ENCODE measurements at regions not wholly inside any gene's neighbourhood (a gene's known extent, or its start where the extent isn't known, plus 50 kb on each side); places are given as distances from the start of the nearest gene placed in this dataset.

DNA sequence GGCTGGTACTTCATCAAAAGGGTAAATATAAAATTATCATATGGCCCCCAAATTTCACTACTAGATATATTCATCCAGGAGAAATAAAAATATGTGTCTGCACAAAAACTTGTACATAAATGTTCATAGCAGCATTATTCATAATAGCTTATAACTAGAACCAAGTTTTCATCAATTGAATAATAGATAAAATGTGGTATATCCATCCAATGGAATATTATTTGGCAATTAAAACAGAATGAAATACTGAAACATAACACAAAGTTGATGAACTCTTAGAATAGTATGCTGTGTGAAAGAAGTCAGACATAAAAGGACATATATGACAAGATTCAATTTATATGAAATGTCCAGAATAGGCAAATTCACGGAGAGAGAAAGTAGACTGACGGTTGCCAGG, 389.3 kb upstream of the ADAMTS9 start:
- no peaks in the 10 kb centered on the region for H3K27me3 ChIP-seq (ENCODE audit: control insufficient read depth, insufficient read depth, low read length, poor library complexity, severe bottlenecking)
- H3K4me3 ChIP-seq (ENCODE audit: insufficient read depth, low read depth, low read length), result no peak overlapping the region
- H3K9me3 ChIP-seq (ENCODE audit: control insufficient read depth, low read length), result no peaks in the 10 kb centered on the region
- no peak overlapping the region for H3K27ac ChIP-seq (ENCODE audit: insufficient read depth, low read depth, low read length, poor library complexity, severe bottlenecking)
- no peaks in the 10 kb centered on the region for H3K36me3 ChIP-seq (ENCODE audit: control insufficient read depth, insufficient read depth, low read length)
- peaks cover 9% of the 10 kb centered on the region for H3K4me1 ChIP-seq (ENCODE audit: control insufficient read depth, insufficient read depth, low read length)
- WGBS, 2 experiments, result 70% methylated on average over 2 of the region's 2 CpGs

- Histone ChIP-seq H3K36me3 (ENCODE audit: control insufficient read depth, insufficient read depth, low read length) (no peaks in the 10 kb centered on the region), H3K4me1 (ENCODE audit: control insufficient read depth, insufficient read depth, low read length) (no peaks in the 10 kb centered on the region), H3K4me3 (ENCODE audit: insufficient read depth, low read depth, low read length) (no peak overlapping the region), H3K9me3 (ENCODE audit: control insufficient read depth, low read length) (no peaks in the 10 kb centered on the region), H3K27me3 (ENCODE audit: control insufficient read depth, insufficient read depth, low read length, poor library complexity, severe bottlenecking) (no peaks in the 10 kb centered on the region), H3K27ac (ENCODE audit: insufficient read depth, low read depth, low read length, poor library complexity, severe bottlenecking) (no peak overlapping the region)
- WGBS, 2 experiments, result 89 to 95% methylated on average over 3 of the region's 3 CpGs
Measured at GRCh38 chr3:65070968-65071367, 383.2 kb upstream of the ADAMTS9 start.

- whole genome bisulfite sequencing, 2 experiments, result 67 to 83% methylated on average over 1 to 2 of the region's 2 CpGs
- H3K27ac ChIP-seq (ENCODE audit: insufficient read depth, low read depth, low read length, poor library complexity, severe bottlenecking), result no peak overlapping the region
- no peaks in the 10 kb centered on the region for H3K27me3 ChIP-seq (ENCODE audit: control insufficient read depth, insufficient read depth, low read length, poor library complexity, severe bottlenecking)
- no peaks in the 10 kb centered on the region for H3K4me1 ChIP-seq (ENCODE audit: control insufficient read depth, insufficient read depth, low read length)
- no peaks in the 10 kb centered on the region for H3K36me3 ChIP-seq (ENCODE audit: control insufficient read depth, insufficient read depth, low read length)
- H3K4me3 ChIP-seq (ENCODE audit: insufficient read depth, low read depth, low read length), result no peak overlapping the region
- no peaks in the 10 kb centered on the region for H3K9me3 ChIP-seq (ENCODE audit: control insufficient read depth, low read length)
Measured at GRCh38 chr3:65060904-65061303, 373.1 kb upstream of the ADAMTS9 start.

GRCh38 chr3:65052101-65052500, 364.3 kb upstream of the ADAMTS9 start:
- 83 to 85% methylated on average over 1 of the region's 1 CpG for WGBS, 2 experiments
- H3K36me3 ChIP-seq (ENCODE audit: control insufficient read depth, insufficient read depth, low read length), result no peaks in the 10 kb centered on the region
- H3K4me1 ChIP-seq (ENCODE audit: control insufficient read depth, insufficient read depth, low read length), result no peaks in the 10 kb centered on the region
- H3K4me3 ChIP-seq (ENCODE audit: insufficient read depth, low read depth, low read length), result no peak overlapping the region
- no peaks in the 10 kb centered on the region for H3K27me3 ChIP-seq (ENCODE audit: control insufficient read depth, insufficient read depth, low read length, poor library complexity, severe bottlenecking)
- H3K27ac ChIP-seq (ENCODE audit: insufficient read depth, low read depth, low read length, poor library complexity, severe bottlenecking), result no peak overlapping the region
- no peaks in the 10 kb centered on the region for H3K9me3 ChIP-seq (ENCODE audit: control insufficient read depth, low read length)

GRCh38 chr3:65048151-65048550, 360.4 kb upstream of the ADAMTS9 start:
- Histone ChIP-seq H3K4me1 (ENCODE audit: control insufficient read depth, insufficient read depth, low read length) (no peaks in the 10 kb centered on the region), H3K27me3 (ENCODE audit: control insufficient read depth, insufficient read depth, low read length, poor library complexity, severe bottlenecking) (no peaks in the 10 kb centered on the region), H3K27ac (ENCODE audit: insufficient read depth, low read depth, low read length, poor library complexity, severe bottlenecking) (no peak overlapping the region), H3K4me3 (ENCODE audit: insufficient read depth, low read depth, low read length) (no peak overlapping the region), H3K36me3 (ENCODE audit: control insufficient read depth, insufficient read depth, low read length) (no peaks in the 10 kb centered on the region), H3K9me3 (ENCODE audit: control insufficient read depth, low read length) (no peaks in the 10 kb centered on the region)
- WGBS, 2 experiments, result 97 to 100% methylated on average over 1 of the region's 1 CpG

DNA sequence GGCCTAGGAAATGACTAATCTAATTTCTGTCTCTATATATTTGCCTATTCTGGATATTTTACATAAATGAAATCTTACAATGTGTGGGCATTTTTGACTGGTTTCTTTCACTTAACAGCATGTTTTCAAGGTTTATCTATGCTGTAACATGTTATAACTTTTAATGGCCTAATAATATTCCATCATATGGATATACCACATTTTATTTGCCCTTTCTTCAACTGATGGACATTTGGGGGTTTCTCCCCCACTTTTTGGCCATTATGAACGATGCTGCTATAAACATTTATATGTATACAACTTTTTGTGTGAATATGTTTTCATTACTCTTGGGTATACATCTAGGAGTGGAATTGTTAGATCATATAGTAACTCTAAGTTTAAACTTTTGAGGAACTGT, 357.3 kb upstream of the ADAMTS9 start:
- no CpG with 5 or more reads among the region's 1 CpG for WGBS, 2 experiments
- no peak overlapping the region for H3K4me3 ChIP-seq (ENCODE audit: insufficient read depth, low read depth, low read length)
- no peak overlapping the region for H3K27ac ChIP-seq (ENCODE audit: insufficient read depth, low read depth, low read length, poor library complexity, severe bottlenecking)
- H3K27me3 ChIP-seq (ENCODE audit: control insufficient read depth, insufficient read depth, low read length, poor library complexity, severe bottlenecking), result no peaks in the 10 kb centered on the region
- no peaks in the 10 kb centered on the region for H3K9me3 ChIP-seq (ENCODE audit: control insufficient read depth, low read length)
- no peaks in the 10 kb centered on the region for H3K4me1 ChIP-seq (ENCODE audit: control insufficient read depth, insufficient read depth, low read length)
- H3K36me3 ChIP-seq (ENCODE audit: control insufficient read depth, insufficient read depth, low read length), result no peaks in the 10 kb centered on the region

DNA sequence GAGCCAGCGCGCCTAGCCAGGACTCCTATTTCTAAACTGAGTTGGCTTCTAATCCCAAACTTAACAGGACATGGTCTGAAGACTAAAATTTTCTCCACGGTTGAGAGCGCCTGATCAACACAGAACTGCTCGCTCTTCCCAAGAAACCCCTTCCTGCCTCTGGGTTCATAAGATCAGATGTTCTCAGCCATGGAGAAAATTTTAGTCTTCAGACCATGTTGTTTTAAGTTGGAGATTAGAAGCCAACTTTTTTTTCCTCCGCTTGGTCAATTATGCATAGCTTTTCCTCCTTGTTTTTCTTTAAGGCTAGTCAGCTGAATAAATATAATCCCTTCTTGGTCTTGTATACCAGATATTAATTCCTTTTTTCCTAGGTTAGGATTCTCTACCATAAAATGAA, 356.6 kb upstream of the ADAMTS9 start:
- 92 to 97% methylated on average over 6 of the region's 6 CpGs for WGBS, 2 experiments
- no peaks in the 10 kb centered on the region for H3K27me3 ChIP-seq (ENCODE audit: control insufficient read depth, insufficient read depth, low read length, poor library complexity, severe bottlenecking)
- no peak overlapping the region for H3K27ac ChIP-seq (ENCODE audit: insufficient read depth, low read depth, low read length, poor library complexity, severe bottlenecking)
- H3K36me3 ChIP-seq (ENCODE audit: control insufficient read depth, insufficient read depth, low read length), result no peaks in the 10 kb centered on the region
- no peak overlapping the region for H3K4me3 ChIP-seq (ENCODE audit: insufficient read depth, low read depth, low read length)
- H3K4me1 ChIP-seq (ENCODE audit: control insufficient read depth, insufficient read depth, low read length), result no peaks in the 10 kb centered on the region
- H3K9me3 ChIP-seq (ENCODE audit: control insufficient read depth, low read length), result no peaks in the 10 kb centered on the region

DNA sequence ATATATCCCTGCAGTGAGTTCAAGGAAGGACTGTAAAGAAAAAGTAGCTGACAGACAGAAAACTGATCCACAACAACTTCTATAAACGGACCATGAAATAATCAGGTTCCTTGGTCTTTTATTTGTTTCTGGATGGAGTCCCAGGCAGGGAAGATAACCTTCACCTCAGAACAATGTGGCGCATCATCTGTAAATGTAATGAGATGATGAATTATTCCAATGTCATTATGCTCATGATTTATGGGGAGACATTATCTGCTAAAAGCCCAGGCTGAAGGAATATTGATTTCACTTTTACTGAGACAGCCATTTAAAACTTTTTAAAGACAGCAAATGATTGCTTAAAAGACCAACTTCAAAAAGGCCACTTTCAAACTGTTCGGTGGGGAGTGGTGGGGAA, 354.9 kb upstream of the ADAMTS9 start:
- Histone ChIP-seq H3K36me3 (ENCODE audit: control insufficient read depth, insufficient read depth, low read length) (no peaks in the 10 kb centered on the region), H3K27me3 (ENCODE audit: control insufficient read depth, insufficient read depth, low read length, poor library complexity, severe bottlenecking) (no peaks in the 10 kb centered on the region), H3K4me1 (ENCODE audit: control insufficient read depth, insufficient read depth, low read length) (no peaks in the 10 kb centered on the region), H3K4me3 (ENCODE audit: insufficient read depth, low read depth, low read length) (no peak overlapping the region), H3K9me3 (ENCODE audit: control insufficient read depth, low read length) (no peaks in the 10 kb centered on the region), H3K27ac (ENCODE audit: insufficient read depth, low read depth, low read length, poor library complexity, severe bottlenecking) (no peak overlapping the region)
- WGBS, 2 experiments, result 94 to 97% methylated on average over 3 of the region's 3 CpGs

GRCh38 chr3:65039754-65040210, 352.0 kb upstream of the ADAMTS9 start:
- Histone ChIP-seq H3K36me3 (ENCODE audit: control insufficient read depth, insufficient read depth, low read length) (no peaks in the 10 kb centered on the region), H3K9me3 (ENCODE audit: control insufficient read depth, low read length) (no peaks in the 10 kb centered on the region), H3K4me1 (ENCODE audit: control insufficient read depth, insufficient read depth, low read length) (no peaks in the 10 kb centered on the region), H3K4me3 (ENCODE audit: insufficient read depth, low read depth, low read length) (no peak overlapping the region), H3K27ac (ENCODE audit: insufficient read depth, low read depth, low read length, poor library complexity, severe bottlenecking) (no peak overlapping the region), H3K27me3 (ENCODE audit: control insufficient read depth, insufficient read depth, low read length, poor library complexity, severe bottlenecking) (no peaks in the 10 kb centered on the region)
- 91 to 93% methylated on average over 6 of the region's 6 CpGs for WGBS, 2 experiments

DNA sequence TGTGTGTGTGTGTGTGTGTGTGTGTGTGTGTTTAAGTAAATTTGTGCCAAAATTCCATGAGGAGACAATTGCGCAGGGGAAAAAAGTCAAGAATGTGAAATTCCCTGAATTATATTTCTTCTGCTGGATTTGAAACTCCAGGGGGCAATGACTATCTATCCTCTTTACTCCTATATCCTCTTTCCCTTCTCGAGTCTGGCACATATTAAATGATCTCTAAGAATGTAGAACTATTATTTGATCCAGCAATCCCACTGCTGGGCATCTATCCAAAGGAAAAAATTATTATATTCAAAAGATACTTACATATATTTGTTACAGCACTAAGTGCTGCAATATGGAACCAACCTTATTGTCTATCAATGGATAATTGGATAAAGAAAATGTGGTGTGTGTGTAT, 350.1 kb upstream of the ADAMTS9 start:
- Histone ChIP-seq H3K4me1 (ENCODE audit: control insufficient read depth, insufficient read depth, low read length) (no peaks in the 10 kb centered on the region), H3K27ac (ENCODE audit: insufficient read depth, low read depth, low read length, poor library complexity, severe bottlenecking) (no peak overlapping the region), H3K36me3 (ENCODE audit: control insufficient read depth, insufficient read depth, low read length) (no peaks in the 10 kb centered on the region), H3K9me3 (ENCODE audit: control insufficient read depth, low read length) (no peaks in the 10 kb centered on the region), H3K27me3 (ENCODE audit: control insufficient read depth, insufficient read depth, low read length, poor library complexity, severe bottlenecking) (no peaks in the 10 kb centered on the region), H3K4me3 (ENCODE audit: insufficient read depth, low read depth, low read length) (no peak overlapping the region)
- 76 to 100% methylated on average over 1 to 2 of the region's 2 CpGs for WGBS, 2 experiments

- Histone ChIP-seq H3K4me1 (ENCODE audit: control insufficient read depth, insufficient read depth, low read length) (no peaks in the 10 kb centered on the region), H3K9me3 (ENCODE audit: control insufficient read depth, low read length) (no peaks in the 10 kb centered on the region), H3K4me3 (ENCODE audit: insufficient read depth, low read depth, low read length) (no peak overlapping the region), H3K36me3 (ENCODE audit: control insufficient read depth, insufficient read depth, low read length) (no peaks in the 10 kb centered on the region), H3K27me3 (ENCODE audit: control insufficient read depth, insufficient read depth, low read length, poor library complexity, severe bottlenecking) (no peaks in the 10 kb centered on the region), H3K27ac (ENCODE audit: insufficient read depth, low read depth, low read length, poor library complexity, severe bottlenecking) (no peak overlapping the region)
- WGBS, 2 experiments, result 94 to 96% methylated on average over 2 of the region's 2 CpGs
Measured at GRCh38 chr3:65035246-65035645, 347.4 kb upstream of the ADAMTS9 start.

Data from ectodermal cell (in vitro differentiated cells).